GM12878 (cell line): ENCODE measurements at regions not wholly inside any gene's neighbourhood (a gene's known extent, or its start where the extent isn't known, plus 50 kb on each side); places are given as distances from the start of the nearest gene placed in this dataset.

Experiments
- ATAC-seq: fragments of 200-7000 bp; cut with Tn5 transposase; 3 replicates; pipeline ENCODE4 v1.9.1; 2020; ENCODE audit warnings: mild to moderate bottlenecking, moderate library complexity
- BruUV-seq: library from RNA; stranded (reverse); fragments of 400-500 nt; replicated peaks from 2 replicates; lab custom pipeline; 2021; lab: Mats Ljungman, UMichigan
- CTCF ChIA-PET: fragments of 300-600 bp; sonication (Branson Sonifier 250); formaldehyde crosslinking; extraction: SDS; loops from one replicate; lab custom pipeline; 2021; ENCODE audit warnings: inconsistent platforms; lab: Yijun Ruan, JAX
- POLR2A ChIA-PET: fragments of 350-600 bp; formaldehyde crosslinking; extraction: SDS; loops from one replicate; lab custom pipeline; 2021; ENCODE audit warnings: inconsistent platforms; lab: Charles Lee
- RAD21 ChIA-PET: fragments of 300-600 bp; sonication (Branson Sonifier 250); formaldehyde crosslinking; loops from one replicate; lab custom pipeline; 2023; ENCODE audit warnings: antibody characterized with exemption; ENCODE audit not compliant: unreplicated experiment; lab: Charles Lee
- SMC1A ChIA-PET: fragments of 300-600 bp; sonication (Branson Sonifier 250); formaldehyde crosslinking; loops from one replicate; lab custom pipeline; 2023; ENCODE audit not compliant: unreplicated experiment, uncharacterized antibody; lab: Charles Lee
- DNase-seq: peaks from one replicate; pipeline ENCODE4 v3.0.0-alpha.2; 2011; ENCODE audit warnings: low read depth, low spot score
- FAIRE-seq: peaks from 3 replicates; lab custom pipeline; 2011; peaks lifted over from hg19 to GRCh38; lab: Jason Lieb, UNC
- H2AFZ ChIP-seq: 2 replicates; pipeline ENCODE4 v1.6.0; 2011; ENCODE audit warnings: low read depth, low read length, control low read depth; ENCODE audit not compliant: control insufficient read depth
- H3K27ac ChIP-seq: 2 replicates; pipeline ENCODE4 v1.5.1; 2011; ENCODE audit warnings: control low read depth; ENCODE audit not compliant: control insufficient read depth, insufficient read depth
- H3K27me3 ChIP-seq, 2 experiments: replicated peaks in 1 of 2; 2 replicates each; pipeline versions ENCODE4 v1.6.0 to v1.6.1; 2011; ENCODE audit warnings: low read length in 1 of 2; ENCODE audit not compliant: control insufficient read depth in 2 of 2, insufficient read depth in 2 of 2
- H3K36me3 ChIP-seq, 2 experiments: 2 replicates each; pipeline ENCODE4 v1.5.1; 2011; ENCODE audit warnings: low read length in 1 of 2; ENCODE audit not compliant: control insufficient read depth in 2 of 2, insufficient read depth in 2 of 2
- H3K4me1 ChIP-seq: 2 replicates; pipeline ENCODE4 v1.6.1; 2011; ENCODE audit warnings: mild to moderate bottlenecking, low read length, moderate library complexity, mixed read lengths; ENCODE audit not compliant: control insufficient read depth, insufficient read depth
- H3K4me2 ChIP-seq: 2 replicates; pipeline ENCODE4 v1.6.0; 2011; ENCODE audit warnings: control low read depth; ENCODE audit not compliant: control insufficient read depth, insufficient read depth
- H3K4me3 ChIP-seq: fragments of 200-600 bp; sonication (generic); 2 replicates; pipeline ENCODE4 v1.5.1; 2016
- H3K79me2 ChIP-seq: 2 replicates; pipeline ENCODE4 v1.6.0; 2011; ENCODE audit warnings: low read length; ENCODE audit not compliant: control insufficient read depth, insufficient read depth
- H3K9ac ChIP-seq: 2 replicates; pipeline ENCODE4 v1.8.0; 2011; ENCODE audit warnings: low read length, control low read depth, mixed read lengths; ENCODE audit not compliant: control insufficient read depth, insufficient read depth
- H3K9me3 ChIP-seq: replicated peaks from 3 replicates; pipeline ENCODE4 v1.5.1; 2011; ENCODE audit warnings: mild to moderate bottlenecking, low read length; ENCODE audit not compliant: control insufficient read depth, insufficient read depth
- H4K20me1 ChIP-seq: 2 replicates; pipeline ENCODE4 v1.6.0; 2011; ENCODE audit not compliant: control insufficient read depth, insufficient read depth
- CREM ChIP-seq: IDR thresholded peaks from 2 replicates; pipeline ENCODE4 v1.6.1; 2014; ENCODE audit warnings: antibody characterized with exemption, low read depth
- EED ChIP-seq: sonication (generic); IDR thresholded peaks from 2 replicates; pipeline ENCODE4 v1.6.1; 2016; ENCODE audit warnings: antibody characterized with exemption, low read depth
- ELK1 ChIP-seq: IDR thresholded peaks from 2 replicates; pipeline ENCODE4 v1.6.1; 2012; ENCODE audit warnings: low read depth, low read length, improper control_type of control experiment
- EP300 ChIP-seq, 2 experiments: fragments of 150-350 bp in 1 of 2; IDR thresholded peaks; 2 replicates each; pipeline ENCODE4 v1.6.1; 2011 to 2012; ENCODE audit warnings: low read depth in 2 of 2, low read length in 2 of 2, borderline replicate concordance in 1 of 2, improper control_type of control experiment in 1 of 2, inconsistent platforms in 1 of 2; ENCODE audit not compliant: control insufficient read depth in 1 of 2
- FOXM1 ChIP-seq: IDR thresholded peaks from 2 replicates; pipeline ENCODE4 v1.6.1; 2012; ENCODE audit warnings: low read depth, mild to moderate bottlenecking, inconsistent platforms, low read length, moderate library complexity
- HCFC1 ChIP-seq: fragments of 150-350 bp; IDR thresholded peaks from 2 replicates; pipeline ENCODE4 v1.6.1; 2014; ENCODE audit warnings: low read length
- IRF4 ChIP-seq: IDR thresholded peaks from 2 replicates; pipeline ENCODE4 v1.6.1; 2011; ENCODE audit warnings: low read depth, low read length
- KAT2A ChIP-seq: conservative IDR thresholded peaks from 2 replicates; pipeline ENCODE4 v1.6.1; 2011; ENCODE audit warnings: low read depth, low read length; ENCODE audit not compliant: control insufficient read depth
- MYC ChIP-seq: IDR thresholded peaks from 2 replicates; pipeline ENCODE4 v1.6.1; 2011; ENCODE audit warnings: mild to moderate bottlenecking, low read length, moderate library complexity, inconsistent platforms; ENCODE audit not compliant: insufficient read depth, insufficient replicate concordance, insufficient read length, severe bottlenecking
- NFXL1 ChIP-seq: fragments of 450-650 bp; IDR thresholded peaks from 2 replicates; pipeline ENCODE4 v1.6.1; 2017; ENCODE audit warnings: antibody characterized with exemption, mild to moderate bottlenecking, borderline replicate concordance
- PAX5 ChIP-seq: IDR thresholded peaks from 2 replicates; pipeline ENCODE4 v1.6.1; 2011; ENCODE audit warnings: low read depth, low read length, borderline replicate concordance
- SMC3 ChIP-seq: IDR thresholded peaks from 2 replicates; pipeline ENCODE4 v1.6.1; 2011; ENCODE audit warnings: low read length, improper control_type of control experiment, borderline replicate concordance
- SRF ChIP-seq, 2 experiments: IDR thresholded peaks; 2 replicates each; pipeline ENCODE4 v1.6.1; 2011; ENCODE audit warnings: low read depth in 2 of 2, low read length in 2 of 2, mild to moderate bottlenecking in 1 of 2, moderate library complexity in 1 of 2
- ZBTB4 ChIP-seq: fragments of 450-650 bp; formaldehyde crosslinking; IDR thresholded peaks from 2 replicates; pipeline ENCODE4 v1.4.0; 2022; ENCODE audit warnings: mild to moderate bottlenecking, moderate library complexity
- ZZZ3 ChIP-seq: IDR thresholded peaks from 2 replicates; pipeline ENCODE4 v1.6.1; 2011; ENCODE audit warnings: low read depth; ENCODE audit not compliant: control insufficient read depth, insufficient read length
- WGBS: methylation state at CpG from one replicate; pipeline ENCODE4 v1.1.6; 2016; ENCODE audit warnings: low lambda C conversion rate; ENCODE audit not compliant: insufficient replicate concordance, insufficient coverage; ENCODE audit errors: missing lambda C conversion rate; 5-methylcytosine and 5-hydroxymethylcytosine counted together
- in situ Hi-C: fragments of 300-500 bp; cut with MboI; formaldehyde crosslinking; loops from 9 replicates; pipeline ENCODE4 v1.14.3; 2018; ENCODE audit warnings: mixed read lengths
- intact Hi-C: fragments of 100-400 bp; cut with micrococcal nuclease; formaldehyde crosslinking; loops from one replicate; pipeline ENCODE4 v1.14.2; 2022; ENCODE audit not compliant: unreplicated experiment

GRCh38 chr2:56508662-56509061, 324.9 kb downstream of the CCDC85A start:
- H3K36me3 ChIP-seq: no peaks in the 10 kb centered on the region
- POLR2A ChIA-PET: no interaction called here
- H3K9me3 ChIP-seq: no peaks in the 10 kb centered on the region
- intact Hi-C loops (no loop called here), in situ Hi-C loops (no loop called here)
- no peak overlapping the region for H3K27ac ChIP-seq
- no peaks in the 10 kb centered on the region for H3K79me2 ChIP-seq
- FAIRE-seq (no peak), ATAC-seq (no peak), DNase-seq (no peak)
- no peaks in the 10 kb centered on the region for H3K4me1 ChIP-seq
- H2AFZ ChIP-seq: no peak overlapping the region
- no peak overlapping the region for H3K9ac ChIP-seq
- no TSS peak for BruUV-seq
- H3K4me3 ChIP-seq: no peak overlapping the region
- SMC1A ChIA-PET: no interaction called here
- CTCF ChIA-PET: no interaction called here
- no peaks in the 10 kb centered on the region for H4K20me1 ChIP-seq
- TF ChIP-seq FOXM1: no peak
- RAD21 ChIA-PET: no interaction called here
- no peaks in the 10 kb centered on the region for H3K27me3 ChIP-seq
- WGBS: 23% methylated on average over 2 of the region's 2 CpGs
- no peak overlapping the region for H3K4me2 ChIP-seq

GRCh38 chr2:56510610-56511009, 326.8 kb downstream of the CCDC85A start:
- no peak for FAIRE-seq
- no peak overlapping the region for H3K27ac ChIP-seq
- no peak overlapping the region for H3K4me3 ChIP-seq
- no peak for ATAC-seq
- intact Hi-C loops (no loop called here), in situ Hi-C loops (no loop called here)
- no TSS peak for BruUV-seq
- no peaks in the 10 kb centered on the region for H3K79me2 ChIP-seq
- H3K36me3 ChIP-seq: no peaks in the 10 kb centered on the region
- POLR2A ChIA-PET: no interaction called here
- DNase-seq: no peak
- RAD21 ChIA-PET: no interaction called here
- H2AFZ ChIP-seq: no peak overlapping the region
- WGBS: 0% methylated on average over 2 of the region's 2 CpGs
- H3K9me3 ChIP-seq: no peaks in the 10 kb centered on the region
- H3K4me2 ChIP-seq: no peak overlapping the region
- CTCF ChIA-PET: no interaction called here
- H3K4me1 ChIP-seq: no peaks in the 10 kb centered on the region
- SMC1A ChIA-PET: no interaction called here
- H4K20me1 ChIP-seq: no peaks in the 10 kb centered on the region
- no peak overlapping the region for H3K9ac ChIP-seq
- no peaks in the 10 kb centered on the region for H3K27me3 ChIP-seq
- TF ChIP-seq FOXM1 (no peak), CREM (no peak), EP300 (IDR thresholded peaks at IDR 0.05; ENCODE audit: borderline replicate concordance in 1 of 2, control insufficient read depth in 1 of 2, low read depth in 2 of 2, low read length in 2 of 2) (no peak), HCFC1 (no peak), PAX5 (no peak), IRF4 (no peak), ZZZ3 (no peak), NFXL1 (no peak), KAT2A (no peak), SRF (IDR thresholded peaks at IDR 0.05; ENCODE audit: low read depth in 2 of 2, low read length in 2 of 2) (no peak), ZBTB4 (CRISPR knock-in tag) (no peak), SMC3 (no peak), MYC (no peak), EED (no peak), ELK1 (no peak)
